ENCODE measurements at regions not wholly inside any gene's neighbourhood (a gene's known extent, or its start where the extent isn't known, plus 50 kb on each side); places are given as distances from the start of the nearest gene placed in this dataset.

GRCh38 chr15:95228856-95229555 lies 997.6 kb downstream of the MCTP2 start:
- DNase-seq = no peak

GRCh38 chr15:95235033-95235432 lies 1003.7 kb downstream of the MCTP2 start:
- DNase-seq = no peak

DNA sequence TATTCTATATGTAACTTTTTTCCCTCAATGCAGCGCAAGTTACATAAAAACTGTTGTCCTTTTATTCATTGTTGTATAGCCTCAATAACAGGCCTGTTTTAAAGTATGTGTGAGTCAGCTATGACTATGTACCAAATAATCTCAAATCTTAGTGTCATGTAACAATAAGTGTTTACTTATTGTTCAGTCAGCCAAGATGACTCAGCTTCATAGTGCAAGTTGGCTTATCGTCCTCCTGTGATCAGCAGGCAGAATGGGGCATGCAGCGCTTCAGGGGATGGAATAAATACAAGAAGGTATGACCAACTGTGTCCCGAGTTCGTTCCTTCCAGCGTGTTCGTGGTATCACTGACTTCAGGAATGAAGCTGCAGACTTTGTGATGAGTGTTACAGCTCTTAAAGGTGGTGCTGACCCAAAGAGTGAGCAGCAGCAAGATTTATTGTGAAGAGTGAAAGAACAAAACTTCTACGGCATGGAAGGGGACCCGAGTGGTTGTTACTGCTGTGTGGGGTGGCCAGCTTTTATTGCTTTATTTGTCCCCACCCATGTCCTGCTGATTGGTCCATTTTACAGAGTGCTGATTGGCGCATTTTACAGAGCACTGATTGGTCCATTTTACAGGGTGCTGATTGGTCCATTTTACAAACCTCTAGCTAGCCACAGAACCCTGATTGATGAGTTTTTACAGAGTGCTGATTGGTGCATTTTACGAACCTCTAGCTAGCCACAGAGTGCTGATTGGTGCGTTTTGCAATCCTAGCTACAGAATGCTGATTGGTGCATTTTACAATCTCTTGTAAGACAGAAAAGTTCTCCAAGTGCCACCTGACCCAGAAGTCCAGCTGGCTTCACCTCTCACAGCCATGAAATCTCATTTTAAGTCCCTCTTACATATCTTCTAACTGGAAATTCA lies 1016.0 kb downstream of the MCTP2 start:
- DNase-seq = no peak

- no peak for DNase-seq
These were observed 1018.2 kb downstream of the MCTP2 start for GRCh38 chr15:95249524-95249923.

- DNase-seq = no peak
These were observed 1021.0 kb downstream of the MCTP2 start for GRCh38 chr15:95252404-95252803.

- no peak for DNase-seq
These were observed 1022.9 kb downstream of the MCTP2 start for GRCh38 chr15:95254263-95254662.

DNA sequence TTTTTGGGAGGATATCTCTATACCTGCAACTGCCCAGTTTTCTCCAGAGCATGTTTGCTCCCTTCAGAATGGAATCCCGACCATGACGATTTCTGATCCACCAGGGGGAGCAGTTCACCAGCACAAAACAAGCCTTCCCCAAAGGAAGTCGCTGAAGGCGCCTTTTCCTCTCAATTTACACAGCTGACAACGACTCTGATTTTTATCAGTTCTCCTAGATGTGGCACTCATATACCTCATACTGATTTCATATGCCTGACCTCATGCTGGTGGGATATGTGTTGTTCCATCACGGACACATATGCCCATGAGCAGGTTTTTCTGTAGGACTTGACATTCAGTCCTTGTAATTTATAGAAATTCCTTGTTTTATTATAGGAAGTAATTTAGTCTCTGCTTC lies 1028.2 kb downstream of the MCTP2 start:
- DNase-seq = peak in 47 of 56 donors; percentile 1 to 78 (median 38)

DNA sequence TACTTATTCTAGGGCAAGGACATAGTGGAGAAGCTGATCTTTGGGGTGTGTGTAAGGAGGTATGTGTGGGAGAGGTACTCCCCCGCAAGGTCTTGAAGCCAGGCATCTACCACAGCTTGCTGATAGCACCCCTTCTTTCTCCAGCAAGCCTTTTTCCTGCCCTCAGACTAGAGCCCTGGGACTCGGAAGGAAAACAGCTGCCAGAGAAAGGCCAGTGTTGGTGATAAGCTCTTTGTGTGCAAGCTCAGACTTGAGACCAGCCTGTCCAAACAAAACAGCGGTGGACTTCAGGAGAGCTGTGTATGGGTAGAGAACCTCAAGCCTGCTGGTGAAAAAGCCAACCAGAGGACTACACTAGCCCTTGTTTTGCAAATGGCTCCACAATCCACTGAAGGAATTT lies 1028.6 kb downstream of the MCTP2 start:
- DNase-seq = no peak

DNA sequence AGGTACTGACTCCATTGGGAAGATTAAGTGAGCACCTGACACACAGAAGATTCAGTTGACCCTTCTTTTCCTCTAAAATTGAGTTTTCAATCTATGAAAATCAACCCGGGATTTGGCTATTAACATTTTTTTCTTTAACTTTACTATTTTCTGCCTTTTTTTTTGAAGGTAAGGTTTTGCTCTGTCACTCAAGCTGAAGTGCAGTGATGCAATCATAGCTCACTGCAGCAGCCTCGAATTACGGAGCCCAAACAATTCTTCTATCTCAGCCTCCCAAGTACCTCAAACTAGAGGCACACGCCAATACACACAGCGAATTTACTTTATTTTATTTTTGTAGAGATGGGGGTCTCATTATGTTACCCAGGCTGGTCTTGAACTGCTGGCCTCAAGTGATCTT lies 1029.5 kb downstream of the MCTP2 start:
- no peak for DNase-seq

DNA sequence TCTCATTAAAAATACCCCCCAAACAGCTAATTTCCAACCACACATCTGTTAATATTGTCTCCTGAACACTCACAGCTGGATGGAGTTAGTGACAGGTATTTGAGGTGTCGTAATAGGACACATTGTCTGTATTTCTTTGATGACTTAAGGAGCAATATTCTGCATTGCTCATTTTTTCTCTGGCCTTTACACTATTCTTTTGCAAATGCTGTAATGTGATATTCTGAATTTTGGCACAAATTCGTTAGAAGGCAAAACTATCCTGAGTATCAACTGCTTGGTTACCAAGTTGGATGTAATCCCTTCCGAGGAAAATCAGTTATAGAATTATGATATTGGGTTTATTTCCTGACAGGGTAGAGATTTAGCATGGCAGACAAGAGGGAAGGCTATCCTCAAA lies 1030.2 kb downstream of the MCTP2 start:
- DNase-seq = no peak

- no peak for DNase-seq
These were observed 1030.6 kb downstream of the MCTP2 start for GRCh38 chr15:95261968-95262367.

- DNase-seq = no peak
These were observed 1031.7 kb downstream of the MCTP2 start for GRCh38 chr15:95262866-95263564.

DNA sequence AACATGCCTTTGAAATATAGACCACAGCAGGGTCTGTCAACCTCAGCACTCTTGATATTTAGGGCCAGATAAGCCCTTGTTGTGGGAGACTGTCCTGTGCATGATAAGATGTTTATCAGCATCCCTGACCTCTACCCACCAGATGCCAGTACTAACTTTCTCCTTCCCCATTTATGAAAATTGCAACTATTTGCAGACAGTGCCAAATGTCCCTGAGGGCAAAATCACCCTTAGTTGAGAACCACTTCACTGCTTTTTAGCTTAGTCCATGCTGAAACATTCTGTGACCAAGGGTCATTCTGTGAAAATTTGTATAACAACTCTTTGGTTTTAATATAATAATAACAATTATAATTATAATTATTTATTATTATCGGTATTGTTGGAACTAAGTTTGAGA lies 1032.4 kb downstream of the MCTP2 start:
- DNase-seq = no peak

GRCh38 chr15:95265419-95265997 lies 1034.1 kb downstream of the MCTP2 start:
- DNase-seq = no peak

GRCh38 chr15:95266451-95267061 lies 1035.2 kb downstream of the MCTP2 start:
- no peak for DNase-seq

DNA sequence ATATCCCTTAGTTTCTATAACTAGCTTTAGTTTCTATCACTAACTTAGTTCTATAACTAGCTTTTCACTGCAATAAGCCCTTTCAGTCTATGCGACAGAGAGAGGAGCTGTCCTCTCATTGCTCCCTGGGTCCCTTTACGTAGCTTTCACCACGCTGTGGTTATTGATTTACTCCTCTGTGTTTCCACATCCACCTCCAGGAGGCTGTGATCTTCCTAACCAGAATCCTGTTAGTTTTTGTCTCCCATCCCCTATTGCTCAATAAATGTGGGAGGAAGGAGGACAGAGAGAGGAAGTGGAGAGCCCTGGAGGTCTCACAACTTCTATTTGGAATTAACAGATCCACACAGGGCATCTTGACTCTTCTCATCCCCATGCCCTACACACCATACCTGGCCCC lies 1036.1 kb downstream of the MCTP2 start:
- DNase-seq = no peak

GRCh38 chr15:95269242-95270183 lies 1038.2 kb downstream of the MCTP2 start:
- no peak for DNase-seq

DNA sequence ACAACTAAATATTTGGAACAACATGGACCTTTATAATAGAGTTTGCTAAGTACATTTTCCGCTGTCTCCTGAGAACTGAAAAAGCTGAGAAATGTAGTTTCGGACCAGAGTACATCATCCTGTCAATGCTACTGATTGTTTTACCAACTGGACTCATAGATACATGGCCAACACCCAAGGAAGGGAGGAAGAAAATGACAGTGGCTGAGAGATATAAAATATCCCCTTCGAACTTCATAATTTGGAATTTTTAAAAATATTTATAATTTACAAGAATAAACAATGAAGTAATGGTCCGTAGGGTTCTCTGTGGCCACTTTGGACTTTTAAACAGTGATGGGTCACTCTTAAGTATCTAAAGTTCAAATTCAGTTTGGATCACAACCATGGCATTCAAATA lies 1042.7 kb downstream of the MCTP2 start:
- DNase-seq = no peak

GRCh38 chr15:95277266-95277665 lies 1045.9 kb downstream of the MCTP2 start:
- no peak for DNase-seq

Data from amygdala (tissue), 56 donors.